B cell (primary cell): ENCODE measurements at regions not wholly inside any gene's neighbourhood (a gene's known extent, or its start where the extent isn't known, plus 50 kb on each side); places are given as distances from the start of the nearest gene placed in this dataset.

Source experiments
- ATAC-seq: fragments of 200-7000 bp; cut with Tn5 transposase; one replicate; pipeline ENCODE4 v1.10.0; 2021; ENCODE audit warnings: low read depth, mild to moderate bottlenecking, moderate number of reproducible peaks, moderate library complexity
- CTCF ChIA-PET: fragments of 350-600 bp; sonication (Branson Sonifier 250); formaldehyde crosslinking; loops from one replicate; lab custom pipeline; 2021; ENCODE audit warnings: antibody characterized with exemption, inconsistent platforms; lab: Charles Lee
- POLR2A ChIA-PET: fragments of 350-600 bp; sonication (Branson Sonifier 250); formaldehyde crosslinking; loops from one replicate; lab custom pipeline; 2021; ENCODE audit warnings: antibody characterized with exemption; lab: Charles Lee
- DNase-seq: peaks from one replicate; pipeline ENCODE4 v3.0.0; 2013
- H2AFZ ChIP-seq: 2 replicates; pipeline ENCODE4 v1.6.1; 2012; ENCODE audit warnings: mild to moderate bottlenecking, low read depth, low read length; ENCODE audit not compliant: insufficient read depth, poor library complexity, severe bottlenecking
- H3K27ac ChIP-seq, 2 donors: 1 replicate in 1 of 2; 2 replicates in 1 of 2; pipeline ENCODE4 v1.5.1; 2012 to 2013; ENCODE audit warnings: low read length in 2 of 2, mild to moderate bottlenecking in 2 of 2, moderate library complexity in 1 of 2
- H3K27me3 ChIP-seq, 4 experiments: fragments of 200-600 bp in 1 of 4; sonication (generic) in 1 of 4; replicated peaks in 1 of 4; 1 replicate in 2 of 4; 2 replicates in 2 of 4; pipeline versions ENCODE4 v1.6.1 to v1.7.0; 2013 to 2016; ENCODE audit warnings: low read length in 3 of 4, mild to moderate bottlenecking in 2 of 4, mixed read lengths in 1 of 4, moderate library complexity in 1 of 4; ENCODE audit not compliant: insufficient read depth in 4 of 4, control insufficient read depth in 3 of 4; ENCODE audit errors: control extremely low read depth in 1 of 4
- H3K36me3 ChIP-seq, 2 experiments: replicated peaks in 1 of 2; 1 replicate in 1 of 2; 2 replicates in 1 of 2; pipeline versions ENCODE4 v1.6.1 to v1.7.1; 2013; ENCODE audit warnings: low read length in 1 of 2; ENCODE audit not compliant: insufficient read depth in 2 of 2, control insufficient read depth in 1 of 2; ENCODE audit errors: control extremely low read depth in 1 of 2, extremely low read depth in 1 of 2
- H3K4me1 ChIP-seq, 2 donors: fragments of 200-600 bp in 1 of 2; sonication (generic) in 1 of 2; 1 replicate in 1 of 2; 2 replicates in 1 of 2; pipeline versions ENCODE4 v1.5.1 to v1.6.1; 2013 to 2017; ENCODE audit warnings: low read length in 2 of 2; ENCODE audit not compliant: control insufficient read depth in 2 of 2, insufficient read depth in 2 of 2
- H3K4me2 ChIP-seq: replicated peaks from 2 replicates; pipeline ENCODE3; 2012; ENCODE audit warnings: mild to moderate bottlenecking, low read depth, low read length; ENCODE audit not compliant: poor library complexity, severe bottlenecking
- H3K4me3 ChIP-seq, 5 experiments: fragments of 200-600 bp in 1 of 5; sonication (generic) in 1 of 5; 1 replicate in 3 of 5; 2 replicates in 2 of 5; pipeline versions ENCODE4 v1.5.1 to v1.7.0; 2011 to 2016; ENCODE audit warnings: low read length in 4 of 5, mild to moderate bottlenecking in 4 of 5, low read depth in 2 of 5, control low read depth in 1 of 5, moderate library complexity in 1 of 5; ENCODE audit not compliant: insufficient read depth in 1 of 5; ENCODE audit errors: control extremely low read depth in 1 of 5, extremely low read depth in 1 of 5
- H3K79me2 ChIP-seq: fragments of 200-600 bp; sonication (generic); one replicate; pipeline ENCODE4 v1.6.0; 2016; ENCODE audit warnings: low read length; ENCODE audit not compliant: control insufficient read depth, insufficient read depth
- H3K9ac ChIP-seq: fragments of 200-600 bp; sonication (generic); 2 replicates; pipeline ENCODE4 v1.6.1; 2017; ENCODE audit warnings: mild to moderate bottlenecking, low read length, moderate library complexity
- H3K9me3 ChIP-seq, 3 donors: one replicate each; pipeline versions ENCODE4 v1.6.1 to v1.7.1; 2013; ENCODE audit warnings: low read length in 2 of 3; ENCODE audit not compliant: control insufficient read depth in 2 of 3, insufficient read depth in 1 of 3; ENCODE audit errors: control extremely low read depth in 1 of 3
- H4K20me1 ChIP-seq: 2 replicates; pipeline ENCODE4 v1.6.0; 2012; ENCODE audit warnings: mild to moderate bottlenecking, low read length; ENCODE audit not compliant: insufficient read depth, control insufficient read depth, poor library complexity, severe bottlenecking
- H3K27ac Mint-ChIP-seq: one replicate; pipeline ENCODE4 v1.8.0; 2021; ENCODE audit warnings: mixed read lengths
- H3K27me3 Mint-ChIP-seq: one replicate; pipeline ENCODE4 v1.8.0; 2021; ENCODE audit warnings: mixed read lengths
- H3K4me1 Mint-ChIP-seq: one replicate; pipeline ENCODE4 v1.8.0; 2021; ENCODE audit warnings: mixed read lengths
- H3K4me3 Mint-ChIP-seq: one replicate; pipeline ENCODE4 v1.8.0; 2021; ENCODE audit warnings: mixed read lengths
- H3K9me3 Mint-ChIP-seq: one replicate; pipeline ENCODE4 v1.8.0; 2022; ENCODE audit warnings: mixed read lengths; ENCODE audit not compliant: insufficient read depth
- CTCF ChIP-seq: fragments of 200-600 bp; IDR thresholded peaks from one replicate; pipeline ENCODE4 v1.8.0; 2022; ENCODE audit warnings: antibody characterized with exemption, mild to moderate bottlenecking
- EZH2 ChIP-seq: IDR thresholded peaks from 2 replicates; pipeline ENCODE4 v1.6.1; 2012; ENCODE audit warnings: borderline replicate concordance, low read depth, mild to moderate bottlenecking, moderate library complexity, low read length; ENCODE audit not compliant: insufficient read depth, poor library complexity, severe bottlenecking
- WGBS: methylation state at CpG from one replicate; pipeline ENCODE4 v1.1.5; 2013; ENCODE audit warnings: missing lambda C conversion rate; ENCODE audit not compliant: insufficient coverage; 5-methylcytosine and 5-hydroxymethylcytosine counted together
- intact Hi-C: fragments of 100-400 bp; cut with micrococcal nuclease; formaldehyde crosslinking; loops from one replicate; pipeline ENCODE4 v1.10.0; 2022

GRCh38 chr9:29656641-29657406 is 2083.5 kb upstream of the C9orf72 start:
- no peaks in the 10 kb centered on the region for H3K27me3 ChIP-seq
- CTCF ChIA-PET: no interaction called here
- no peak overlapping the region for H3K4me3 Mint-ChIP-seq
- H3K9me3 ChIP-seq: peaks cover 0 to 3% (median 3%) of the 10 kb centered on the region in 3 donors
- TF ChIP-seq CTCF (no peak), EZH2 (no peak)
- H3K4me3 ChIP-seq: no peak overlapping the region
- H3K27ac ChIP-seq: no peak overlapping the region
- ATAC-seq (no peak), DNase-seq (no peak)
- POLR2A ChIA-PET: no interaction called here
- no peak overlapping the region for H3K27ac Mint-ChIP-seq
- H3K36me3 ChIP-seq: no peaks in the 10 kb centered on the region
- no peaks in the 10 kb centered on the region for H4K20me1 ChIP-seq
- 71% methylated on average over 4 of the region's 7 CpGs for WGBS
- no peak overlapping the region for H3K9ac ChIP-seq
- no peaks in the 10 kb centered on the region for H3K4me1 Mint-ChIP-seq
- no peak overlapping the region for H3K4me2 ChIP-seq
- H3K4me1 ChIP-seq: no peaks in the 10 kb centered on the region
- H2AFZ ChIP-seq: no peak overlapping the region
- intact Hi-C loops: no loop called here
- H3K9me3 Mint-ChIP-seq: peaks cover 4% of the 10 kb centered on the region
- no peaks in the 10 kb centered on the region for H3K27me3 Mint-ChIP-seq
- H3K79me2 ChIP-seq: no peaks in the 10 kb centered on the region

GRCh38 chr9:29657821-29658220 is 2084.5 kb upstream of the C9orf72 start:
- H3K4me3 ChIP-seq: no peak overlapping the region
- H3K36me3 ChIP-seq: no peaks in the 10 kb centered on the region
- peaks cover 4% of the 10 kb centered on the region for H3K9me3 Mint-ChIP-seq
- ChIA-PET CTCF (no interaction called here), POLR2A (no interaction called here)
- DNase-seq (no peak), ATAC-seq (no peak)
- no peak overlapping the region for H3K27ac Mint-ChIP-seq
- no peak overlapping the region for H2AFZ ChIP-seq
- no peak overlapping the region for H3K9ac ChIP-seq
- no peaks in the 10 kb centered on the region for H3K79me2 ChIP-seq
- no peak overlapping the region for H3K4me3 Mint-ChIP-seq
- no peaks in the 10 kb centered on the region for H3K4me1 Mint-ChIP-seq
- intact Hi-C loops: no loop called here
- H3K27ac ChIP-seq: no peak overlapping the region
- H3K27me3 ChIP-seq: no peaks in the 10 kb centered on the region
- no peaks in the 10 kb centered on the region for H3K4me1 ChIP-seq
- H4K20me1 ChIP-seq: no peaks in the 10 kb centered on the region
- 93% methylated on average over 6 of the region's 7 CpGs for WGBS
- peaks cover 0 to 3% (median 3%) of the 10 kb centered on the region in 3 donors for H3K9me3 ChIP-seq
- no peak overlapping the region for H3K4me2 ChIP-seq
- no peaks in the 10 kb centered on the region for H3K27me3 Mint-ChIP-seq
- TF ChIP-seq EZH2: no peak
- no peak for TF ChIP-seq CTCF
